CD4-positive, CD25-positive, alpha-beta regulatory T cell (primary cell): ENCODE measurements at regions not wholly inside any gene's neighbourhood (a gene's known extent, or its start where the extent isn't known, plus 50 kb on each side); places are given as distances from the start of the nearest gene placed in this dataset.

Experiments
- ATAC-seq, 2 donors: fragments of 150-1000 bp; cut with Tn5 transposase; one replicate each; pipeline ENCODE4 v1.10.0; 2021; ENCODE audit warnings: low read depth in 2 of 2, moderate number of reproducible peaks in 2 of 2, moderate library complexity in 1 of 2
- DNase-seq, 3 donors: peaks; one replicate each; pipeline versions ENCODE4 v3.0.0 to v3.0.0-alpha.2; 2012 to 2022; ENCODE audit warnings: mixed read lengths in 1 of 3
- H3K27ac ChIP-seq: one replicate; pipeline ENCODE4 v1.7.0; 2013; ENCODE audit warnings: mild to moderate bottlenecking, low read length; ENCODE audit not compliant: insufficient read depth, poor library complexity, severe bottlenecking
- H3K27me3 ChIP-seq: one replicate; pipeline ENCODE4 v1.7.0; 2013; ENCODE audit warnings: low read length; ENCODE audit not compliant: control insufficient read depth, insufficient read depth
- H3K36me3 ChIP-seq: one replicate; pipeline ENCODE4 v1.7.0; 2013; ENCODE audit warnings: mild to moderate bottlenecking, low read length, moderate library complexity; ENCODE audit not compliant: control insufficient read depth, insufficient read depth
- H3K4me1 ChIP-seq: 2 replicates; pipeline ENCODE4 v1.7.0; 2013; ENCODE audit warnings: mild to moderate bottlenecking, low read length; ENCODE audit not compliant: insufficient read depth, control insufficient read depth, poor library complexity, severe bottlenecking
- H3K4me3 ChIP-seq: one replicate; pipeline ENCODE4 v1.7.0; 2013; ENCODE audit warnings: low read depth, mild to moderate bottlenecking, low read length, moderate library complexity
- H3K9me3 ChIP-seq, 2 experiments: 1 replicate in 1 of 2; 2 replicates in 1 of 2; pipeline ENCODE4 v1.7.0; 2013; ENCODE audit warnings: low read length in 2 of 2, mild to moderate bottlenecking in 1 of 2, moderate library complexity in 1 of 2; ENCODE audit not compliant: control insufficient read depth in 2 of 2
- H3K27ac Mint-ChIP-seq, 3 donors: one replicate each; pipeline ENCODE4 v1.8.0; 2020 to 2022; ENCODE audit warnings: mild to moderate bottlenecking in 3 of 3, mixed read lengths in 3 of 3, moderate library complexity in 2 of 3
- H3K27me3 Mint-ChIP-seq: one replicate; pipeline ENCODE4 v1.8.0; 2022; ENCODE audit warnings: mild to moderate bottlenecking, mixed read lengths
- H3K36me3 Mint-ChIP-seq: one replicate; pipeline ENCODE4 v1.8.0; 2020; ENCODE audit warnings: mixed read lengths
- H3K4me1 Mint-ChIP-seq, 4 donors: one replicate each; pipeline ENCODE4 v1.8.0; 2020 to 2022; ENCODE audit warnings: mixed read lengths in 4 of 4, mild to moderate bottlenecking in 1 of 4
- H3K4me3 Mint-ChIP-seq, 4 donors: one replicate each; pipeline ENCODE4 v1.8.0; 2020 to 2022; ENCODE audit warnings: mild to moderate bottlenecking in 4 of 4, mixed read lengths in 4 of 4, moderate library complexity in 3 of 4
- H3K9me3 Mint-ChIP-seq, 7 donors: one replicate each; pipeline ENCODE4 v1.8.0; 2020 to 2022; ENCODE audit warnings: mixed read lengths in 7 of 7, mild to moderate bottlenecking in 3 of 7, moderate library complexity in 2 of 7

GRCh38 chr10:129161150-129161549 is 305.9 kb upstream of the MGMT start:
- H3K4me3 ChIP-seq, result no peak overlapping the region
- peak in 1 of 3 donors; percentile 23 for DNase-seq
- peaks cover 9% of the 10 kb centered on the region for H3K27me3 Mint-ChIP-seq
- peaks cover 0 to 8% (median 0%) of the 10 kb centered on the region in 7 donors for H3K9me3 Mint-ChIP-seq
- H3K4me1 ChIP-seq, result peaks cover 4% of the 10 kb centered on the region
- peak overlapping the region in 1 of 3 donors; percentile 63 for H3K27ac Mint-ChIP-seq
- no peak overlapping the region for H3K27ac ChIP-seq
- no peaks in the 10 kb centered on the region for H3K9me3 ChIP-seq
- H3K4me1 Mint-ChIP-seq, result peaks cover 0 to 5% (median 2%) of the 10 kb centered on the region in 4 donors
- H3K27me3 ChIP-seq, result no peaks in the 10 kb centered on the region
- H3K4me3 Mint-ChIP-seq, result no peak overlapping the region
- H3K36me3 ChIP-seq, result no peaks in the 10 kb centered on the region
- peaks cover 3% of the 10 kb centered on the region for H3K36me3 Mint-ChIP-seq
- ATAC-seq, result peak in 1 of 2 donors; percentile 44

- Histone ChIP-seq H3K36me3 (no peaks in the 10 kb centered on the region), H3K4me3 (no peak overlapping the region), H3K4me1 (peaks cover 4% of the 10 kb centered on the region), H3K9me3 (no peaks in the 10 kb centered on the region), H3K27me3 (no peaks in the 10 kb centered on the region), H3K27ac (no peak overlapping the region)
- peaks cover 0 to 5% (median 1%) of the 10 kb centered on the region in 4 donors for H3K4me1 Mint-ChIP-seq
- ATAC-seq, result no peak
- no peaks in the 10 kb centered on the region for H3K9me3 Mint-ChIP-seq
- peaks cover 9% of the 10 kb centered on the region for H3K27me3 Mint-ChIP-seq
- H3K27ac Mint-ChIP-seq, result no peak overlapping the region
- no peak for DNase-seq
- H3K36me3 Mint-ChIP-seq, result peaks cover 3% of the 10 kb centered on the region
- H3K4me3 Mint-ChIP-seq, result no peak overlapping the region
These were observed 303.5 kb upstream of the MGMT start for GRCh38 chr10:129163531-129163930.

- H3K36me3 ChIP-seq, result no peaks in the 10 kb centered on the region
- no peaks in the 10 kb centered on the region for H3K9me3 ChIP-seq
- H3K4me1 Mint-ChIP-seq, result peaks cover 0 to 5% (median 1%) of the 10 kb centered on the region in 4 donors
- H3K4me3 Mint-ChIP-seq, result no peak overlapping the region
- H3K27ac Mint-ChIP-seq, result no peak overlapping the region
- H3K27me3 ChIP-seq, result no peaks in the 10 kb centered on the region
- peaks cover 3% of the 10 kb centered on the region for H3K36me3 Mint-ChIP-seq
- H3K9me3 Mint-ChIP-seq, result no peaks in the 10 kb centered on the region
- H3K4me1 ChIP-seq, result peaks cover 4% of the 10 kb centered on the region
- H3K27me3 Mint-ChIP-seq, result peaks cover 12% of the 10 kb centered on the region
- DNase-seq (no peak), ATAC-seq (no peak)
- H3K4me3 ChIP-seq, result no peak overlapping the region
- H3K27ac ChIP-seq, result no peak overlapping the region
These were observed 301.8 kb upstream of the MGMT start for GRCh38 chr10:129165076-129165720.

GRCh38 chr10:129165770-129166169 is 301.3 kb upstream of the MGMT start:
- ATAC-seq (no peak), DNase-seq (no peak)
- Mint-ChIP-seq H3K27me3 (peaks cover 12% of the 10 kb centered on the region), H3K27ac (peak overlapping the region in 1 of 3 donors; percentile 70), H3K4me1 (peaks cover 0 to 6% (median 2%) of the 10 kb centered on the region in 4 donors), H3K9me3 (no peaks in the 10 kb centered on the region), H3K4me3 (no peak overlapping the region), H3K36me3 (peaks cover 3% of the 10 kb centered on the region)
- no peak overlapping the region for H3K4me3 ChIP-seq
- H3K9me3 ChIP-seq, result no peaks in the 10 kb centered on the region
- H3K27ac ChIP-seq, result no peak overlapping the region
- H3K4me1 ChIP-seq, result peaks cover 4% of the 10 kb centered on the region
- no peaks in the 10 kb centered on the region for H3K27me3 ChIP-seq
- no peaks in the 10 kb centered on the region for H3K36me3 ChIP-seq

GRCh38 chr10:129168660-129169059 is 298.4 kb upstream of the MGMT start:
- Histone ChIP-seq H3K9me3 (no peaks in the 10 kb centered on the region), H3K27me3 (no peaks in the 10 kb centered on the region), H3K4me3 (no peak overlapping the region), H3K36me3 (no peaks in the 10 kb centered on the region), H3K4me1 (no peaks in the 10 kb centered on the region), H3K27ac (no peak overlapping the region)
- DNase-seq (no peak), ATAC-seq (no peak)
- Mint-ChIP-seq H3K4me1 (peaks cover 0 to 6% (median 5%) of the 10 kb centered on the region in 4 donors), H3K4me3 (no peak overlapping the region), H3K9me3 (no peaks in the 10 kb centered on the region), H3K36me3 (peaks cover 3% of the 10 kb centered on the region), H3K27me3 (peaks cover 9% of the 10 kb centered on the region), H3K27ac (no peak overlapping the region)

GRCh38 chr10:129169115-129169514 is 297.9 kb upstream of the MGMT start:
- ATAC-seq, result no peak

GRCh38 chr10:129170812-129171211 is 296.2 kb upstream of the MGMT start:
- Mint-ChIP-seq H3K36me3 (no peaks in the 10 kb centered on the region), H3K9me3 (no peaks in the 10 kb centered on the region), H3K4me1 (peaks cover 0 to 6% (median 5%) of the 10 kb centered on the region in 4 donors), H3K4me3 (no peak overlapping the region), H3K27ac (no peak overlapping the region), H3K27me3 (peaks cover 24% of the 10 kb centered on the region)
- Histone ChIP-seq H3K4me3 (no peak overlapping the region), H3K36me3 (no peaks in the 10 kb centered on the region), H3K4me1 (no peaks in the 10 kb centered on the region), H3K27ac (no peak overlapping the region), H3K9me3 (no peaks in the 10 kb centered on the region), H3K27me3 (no peaks in the 10 kb centered on the region)
- ATAC-seq, result no peak
- DNase-seq, result no peak

More at GRCh38 chr10:129169115-129169514, 297.9 kb upstream of the MGMT start:
- no peak overlapping the region for H3K27ac ChIP-seq
- H3K4me3 ChIP-seq, result no peak overlapping the region
- no peaks in the 10 kb centered on the region for H3K27me3 ChIP-seq
- peaks cover 3% of the 10 kb centered on the region for H3K36me3 Mint-ChIP-seq
- H3K9me3 ChIP-seq, result no peaks in the 10 kb centered on the region
- H3K36me3 ChIP-seq, result no peaks in the 10 kb centered on the region
- no peak for DNase-seq
- no peaks in the 10 kb centered on the region for H3K9me3 Mint-ChIP-seq
- no peak overlapping the region for H3K4me3 Mint-ChIP-seq
- H3K4me1 ChIP-seq, result no peaks in the 10 kb centered on the region
- H3K27me3 Mint-ChIP-seq, result peaks cover 9% of the 10 kb centered on the region
- H3K4me1 Mint-ChIP-seq, result peaks cover 0 to 6% (median 5%) of the 10 kb centered on the region in 4 donors
- H3K27ac Mint-ChIP-seq, result no peak overlapping the region

GRCh38 chr10:129171812-129172211 is 295.2 kb upstream of the MGMT start:
- H3K9me3 Mint-ChIP-seq, result peaks cover 0 to 1% (median 0%) of the 10 kb centered on the region in 7 donors
- no peak overlapping the region for H3K27ac ChIP-seq
- H3K36me3 ChIP-seq, result no peaks in the 10 kb centered on the region
- no peaks in the 10 kb centered on the region for H3K4me1 ChIP-seq
- H3K4me3 Mint-ChIP-seq, result no peak overlapping the region
- peak overlapping the region in 1 of 3 donors; percentile 5 for H3K27ac Mint-ChIP-seq
- no peaks in the 10 kb centered on the region for H3K9me3 ChIP-seq
- no peak overlapping the region for H3K4me3 ChIP-seq
- no peak for DNase-seq
- no peaks in the 10 kb centered on the region for H3K27me3 ChIP-seq
- H3K36me3 Mint-ChIP-seq, result no peaks in the 10 kb centered on the region
- H3K4me1 Mint-ChIP-seq, result peaks cover 0 to 6% (median 4%) of the 10 kb centered on the region in 4 donors
- peaks cover 33% of the 10 kb centered on the region for H3K27me3 Mint-ChIP-seq
- no peak for ATAC-seq
